HG02885 (cell line): ENCODE measurements at regions not wholly inside any gene's neighbourhood (a gene's known extent, or its start where the extent isn't known, plus 50 kb on each side); places are given as distances from the start of the nearest gene placed in this dataset.

Experiments
- ATAC-seq: cut with Tn5 transposase; IDR thresholded peaks from one replicate; pipeline ENCODE4 v1.9.1; 2021; ENCODE audit warnings: mild to moderate bottlenecking; ENCODE audit not compliant: unreplicated experiment, poor library complexity

DNA sequence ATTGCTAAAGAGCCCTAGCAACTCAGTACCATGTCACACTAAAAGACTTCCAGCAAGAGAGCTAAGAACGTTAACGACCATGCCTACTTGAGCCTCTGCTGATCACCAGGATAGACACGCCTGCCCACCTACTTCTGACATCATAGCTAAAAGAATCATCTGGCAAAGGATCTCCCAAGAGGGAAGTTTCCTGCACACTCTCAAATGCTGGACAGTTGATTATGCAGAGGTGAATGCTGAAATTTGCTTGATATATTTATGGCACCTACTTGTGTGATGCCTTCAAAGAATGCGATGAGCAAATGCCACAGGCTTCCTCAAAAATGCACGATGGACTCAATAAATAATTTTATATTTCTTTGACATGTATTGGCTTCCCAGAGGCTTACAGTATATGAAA, 113.6 kb downstream of the GALC start:
- ATAC-seq: no peak

DNA sequence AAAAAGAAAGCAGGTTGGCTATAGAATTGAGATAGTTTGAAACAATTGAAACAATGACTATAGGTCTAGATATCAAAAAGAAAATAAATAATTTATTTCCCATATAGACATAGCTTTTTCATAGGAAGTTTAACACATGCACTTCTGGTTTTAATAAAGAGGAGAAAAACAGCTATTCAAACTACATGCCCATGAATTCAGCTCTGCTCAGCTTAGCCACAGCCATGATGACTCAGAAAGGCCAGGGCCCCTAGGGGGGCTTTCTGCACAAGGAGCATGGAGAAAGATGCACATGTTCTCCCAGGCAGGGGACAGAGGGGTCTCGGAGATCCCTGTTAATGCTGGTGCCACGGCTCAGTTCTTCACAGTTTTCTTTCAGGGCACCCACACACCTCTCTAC, 114.0 kb downstream of the GALC start:
- ATAC-seq: no peak

DNA sequence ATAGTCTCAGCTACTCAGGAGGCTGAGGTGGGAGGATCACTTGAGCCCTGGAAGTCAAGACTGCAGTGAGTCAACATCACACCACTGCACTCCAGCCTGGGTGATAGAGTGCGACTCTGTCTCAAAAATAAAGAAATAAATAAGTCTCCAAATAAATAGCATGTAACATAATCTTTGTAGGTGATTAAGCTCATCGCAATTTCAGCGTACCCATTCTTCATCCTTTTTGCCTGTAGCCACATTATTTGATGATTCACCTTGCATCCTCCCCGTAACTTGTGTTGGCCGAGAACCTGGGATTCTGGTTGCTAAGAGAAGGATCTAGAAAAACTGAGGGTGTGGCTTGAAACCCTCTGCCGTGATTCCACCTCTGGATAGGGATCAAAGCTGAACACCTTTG, 115.1 kb downstream of the GALC start:
- no peak for ATAC-seq

DNA sequence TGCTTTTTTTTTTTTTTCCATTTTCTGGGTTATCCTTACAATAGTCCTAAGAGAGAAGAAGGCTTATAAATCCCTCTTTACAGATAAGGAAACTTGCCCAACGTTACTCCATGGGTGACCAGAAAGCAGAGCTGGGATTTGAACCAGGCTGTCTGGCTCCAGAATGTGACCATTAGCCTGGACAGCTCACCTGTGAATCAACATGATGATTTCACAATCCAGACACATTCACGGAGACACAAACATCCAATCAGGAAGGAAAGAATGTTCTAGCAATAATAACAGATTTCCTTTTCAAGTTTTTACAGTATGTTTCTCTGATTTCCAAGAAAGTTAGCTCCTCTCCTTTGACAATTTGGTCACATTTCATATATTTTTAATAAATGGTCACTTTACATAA, 118.3 kb downstream of the GALC start:
- no peak for ATAC-seq

GRCh38 chr14:87873741-87874140, 119.2 kb downstream of the GALC start:
- ATAC-seq: no peak

DNA sequence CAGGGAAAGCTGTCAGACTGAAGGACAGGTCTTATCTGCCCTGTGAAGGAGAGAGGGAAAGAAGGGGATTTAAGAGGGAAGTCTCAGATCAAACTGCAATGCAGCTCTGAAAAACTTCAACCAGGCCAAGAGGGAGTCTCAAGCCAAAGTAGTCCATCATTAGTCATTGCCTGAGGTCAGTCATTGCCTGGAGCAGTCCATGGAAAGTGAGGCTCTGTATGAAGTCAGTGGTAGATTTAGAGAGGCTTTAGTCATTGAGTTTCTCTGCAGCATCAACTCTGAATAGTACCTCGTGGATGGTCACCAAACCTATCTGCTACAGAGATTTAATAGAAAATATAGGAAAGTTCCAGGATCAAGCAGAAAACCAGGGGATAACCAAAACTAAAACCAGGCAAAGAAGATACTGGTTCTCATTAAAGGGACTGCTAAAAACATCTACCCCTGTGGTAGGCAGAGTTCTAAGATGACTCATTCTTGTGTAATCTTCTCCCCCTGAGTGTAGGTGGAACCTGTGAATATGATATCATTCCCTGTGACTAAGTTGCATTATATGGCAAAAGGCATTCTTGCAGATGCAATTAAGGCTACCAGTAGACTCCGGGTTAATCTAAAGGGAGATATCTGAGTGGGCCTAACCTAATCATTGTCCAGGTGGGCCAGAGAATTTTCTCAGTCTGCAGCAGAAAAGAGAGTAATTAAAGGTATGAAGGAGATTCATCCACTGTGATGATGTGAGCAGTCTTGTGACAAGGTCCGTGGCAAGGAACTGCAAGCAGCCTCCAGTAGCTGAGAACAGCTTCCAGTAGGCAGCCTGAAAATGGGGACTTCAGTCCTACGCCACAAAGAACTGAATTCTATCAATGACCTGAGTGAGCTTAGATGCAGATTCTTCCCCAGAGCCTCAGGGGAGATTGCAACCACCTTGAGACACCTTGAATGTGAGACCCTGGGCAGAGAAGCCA, 123.1 kb downstream of the GALC start:
- no peak for ATAC-seq

- ATAC-seq: no peak
These were observed 124.1 kb downstream of the GALC start for GRCh38 chr14:87868920-87869319.

DNA sequence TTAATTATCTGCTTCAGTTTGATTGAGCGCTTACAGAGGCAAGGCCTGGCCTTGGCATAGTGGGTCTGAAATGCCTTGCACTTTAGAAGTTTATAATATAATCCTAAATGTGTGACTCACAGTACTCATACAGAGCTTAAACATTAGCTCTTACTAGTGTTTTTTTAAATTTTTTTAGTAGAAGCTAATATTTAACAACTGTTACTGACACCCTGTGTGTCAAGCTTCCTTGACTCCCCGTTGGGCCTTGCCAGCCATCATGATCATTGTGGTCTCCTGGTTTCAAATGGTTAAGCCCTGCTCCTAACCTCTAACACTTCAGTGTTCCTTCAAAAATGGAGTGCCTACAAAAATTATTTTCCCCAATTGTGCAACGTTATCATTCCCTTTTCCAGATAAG, 126.9 kb downstream of the GALC start:
- no peak for ATAC-seq

GRCh38 chr14:87864356-87865270, 128.4 kb downstream of the GALC start:
- ATAC-seq: no peak

DNA sequence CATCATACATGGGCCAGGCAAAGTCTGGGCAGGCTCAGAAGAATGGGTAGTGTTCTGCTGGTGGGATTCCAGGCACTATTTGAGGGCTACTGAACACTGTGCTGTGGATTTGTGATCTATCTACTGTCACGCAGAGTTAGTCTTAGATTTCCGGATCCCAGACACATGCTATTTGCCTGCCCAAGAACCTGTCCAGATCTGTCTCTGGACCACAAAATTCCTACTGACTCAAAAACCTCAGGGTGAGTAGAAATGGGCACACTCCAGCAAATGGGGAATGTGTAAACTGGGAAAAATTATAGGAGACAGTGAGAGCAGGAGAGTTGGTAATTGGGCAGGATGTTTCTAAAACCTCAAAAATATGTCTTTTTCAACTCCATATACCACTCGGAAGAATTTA, 129.9 kb downstream of the GALC start:
- no peak for ATAC-seq

DNA sequence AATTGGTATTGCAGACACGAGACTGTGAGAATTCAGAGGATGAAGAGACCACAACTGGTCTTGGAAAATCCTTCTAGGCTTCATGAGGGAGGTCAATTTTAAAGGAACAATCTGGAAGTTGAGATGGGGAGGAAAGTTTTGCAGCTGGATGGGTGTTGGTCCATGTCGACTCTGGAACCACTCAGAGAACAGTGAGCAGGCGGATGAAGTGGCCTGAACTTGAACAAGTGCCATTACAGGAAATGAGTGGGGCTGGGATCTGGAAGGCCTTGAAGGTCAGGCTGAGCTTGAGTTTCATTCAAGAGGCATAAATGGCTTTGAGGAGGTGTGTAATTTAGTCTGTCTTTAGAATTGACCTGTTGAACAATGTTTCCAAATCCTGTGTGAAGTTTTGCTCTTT, 140.9 kb downstream of the GALC start:
- no peak for ATAC-seq

DNA sequence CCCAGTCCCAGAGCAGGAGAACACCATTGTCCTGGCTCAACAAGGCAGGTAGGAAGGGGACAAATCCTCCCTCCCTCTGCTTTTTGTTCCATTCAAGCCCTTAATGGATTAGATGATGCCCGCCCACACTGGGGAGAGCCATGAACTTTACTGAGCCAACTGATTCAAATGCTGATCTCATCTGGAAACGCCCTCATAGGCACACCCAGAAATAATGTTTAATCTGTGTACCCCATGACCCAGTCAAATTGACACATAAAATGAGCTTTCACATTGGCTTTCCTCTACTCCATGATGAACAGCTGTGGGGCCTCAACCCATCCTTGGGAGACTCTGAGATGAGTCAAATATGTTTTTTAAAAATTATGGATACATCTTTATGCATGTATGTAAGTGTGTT, 141.8 kb downstream of the GALC start:
- no peak for ATAC-seq

DNA sequence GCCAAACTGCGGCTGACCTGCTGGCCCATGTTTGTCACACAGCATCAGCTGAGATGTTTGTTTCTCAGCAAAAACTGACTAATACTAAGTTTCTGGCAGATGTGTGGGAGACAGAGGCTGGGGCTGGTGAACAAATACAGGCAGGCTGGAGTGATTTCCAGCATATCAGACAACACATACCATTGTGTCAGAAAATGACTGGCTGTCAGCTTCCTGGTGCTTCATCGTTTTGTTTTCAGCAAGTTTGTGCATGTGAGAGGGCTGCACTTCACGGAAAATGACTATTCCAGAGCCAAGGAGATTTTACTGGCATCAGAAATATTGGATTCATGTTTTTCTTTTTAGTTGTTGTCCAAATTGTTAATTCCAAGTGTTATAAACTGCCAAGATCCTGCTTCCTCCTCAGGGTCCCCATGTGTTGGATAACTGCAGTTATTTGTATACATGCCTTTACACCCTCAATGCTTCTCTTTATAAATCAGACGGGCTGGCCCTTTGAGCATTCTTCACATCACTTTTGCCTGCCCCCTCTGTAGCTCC, 145.7 kb downstream of the GALC start:
- no peak for ATAC-seq

DNA sequence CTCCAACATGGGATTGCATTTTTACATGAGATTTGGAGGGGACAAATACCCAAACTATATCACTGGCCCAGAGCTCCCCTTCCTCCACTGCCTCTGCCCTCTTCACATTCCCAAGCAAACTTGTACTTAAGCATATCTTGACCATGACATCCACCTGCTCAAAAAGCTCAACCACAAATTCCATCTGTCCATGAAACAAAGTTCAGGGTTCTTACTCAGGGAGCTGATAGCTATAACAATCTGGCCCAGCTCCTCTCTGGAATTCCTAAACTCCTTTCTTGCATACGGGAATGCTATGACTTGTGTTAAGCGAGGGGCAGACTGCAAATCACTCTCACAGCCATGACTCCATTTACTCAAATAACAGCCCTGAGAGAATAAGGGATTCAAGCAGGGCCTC, 152.1 kb downstream of the GALC start:
- ATAC-seq: no peak

- no peak for ATAC-seq
These were observed 154.1 kb downstream of the GALC start for GRCh38 chr14:87838931-87839330.

DNA sequence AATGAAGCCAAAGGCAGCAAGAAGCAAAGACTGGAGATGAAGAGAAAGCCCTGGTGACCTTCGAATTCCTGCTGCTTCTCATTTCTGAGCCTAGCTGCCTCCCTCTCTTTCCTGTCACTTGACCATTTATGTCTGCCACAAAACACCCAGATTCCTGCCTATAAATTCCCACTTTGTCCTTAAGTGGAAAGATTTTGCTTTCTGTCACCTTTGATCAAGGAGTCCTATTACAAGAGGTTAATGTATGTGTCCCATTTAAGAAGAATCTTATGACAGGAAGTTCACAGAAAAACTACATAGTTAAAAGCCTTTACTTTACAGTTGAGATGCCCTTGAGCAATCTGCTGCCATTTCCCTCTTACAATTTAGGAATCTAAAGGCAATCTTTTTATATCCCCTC, 155.7 kb downstream of the GALC start:
- ATAC-seq: no peak

- ATAC-seq: no peak
These were observed 158.4 kb downstream of the GALC start for GRCh38 chr14:87834594-87834993.

GRCh38 chr14:87833026-87833425, 160.0 kb downstream of the GALC start:
- ATAC-seq: no peak

- no peak for ATAC-seq
These were observed 162.4 kb downstream of the GALC start for GRCh38 chr14:87830443-87831096.

DNA sequence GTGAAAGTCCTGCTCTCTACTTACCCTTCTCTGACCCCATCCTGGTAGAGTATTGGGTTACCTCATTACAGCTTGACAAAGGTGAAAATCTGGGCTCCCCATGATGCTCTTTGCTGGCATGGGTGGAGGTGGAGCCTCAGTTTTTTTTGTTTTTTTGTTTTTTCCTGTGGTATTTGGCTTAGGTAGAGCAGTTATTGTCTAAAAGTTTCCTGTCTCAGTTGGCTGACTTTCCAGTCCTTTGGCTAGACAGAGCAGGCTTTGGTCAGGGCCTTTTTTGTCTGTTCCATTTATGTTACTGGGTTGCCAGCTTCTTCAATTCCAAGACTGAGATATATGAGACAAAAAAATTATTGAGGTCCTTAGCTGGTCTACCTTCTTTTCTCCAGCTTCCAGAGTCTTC, 163.4 kb downstream of the GALC start:
- no peak for ATAC-seq
